ENCODE measurements at regions not wholly inside any gene's neighbourhood (a gene's known extent, or its start where the extent isn't known, plus 50 kb on each side); places are given as distances from the start of the nearest gene placed in this dataset.
"Not testable (repeated sequence)": the region's sequence is repeated elsewhere in the genome, so short reads cannot be mapped to it uniquely, and the experiment has no call there.

DNA sequence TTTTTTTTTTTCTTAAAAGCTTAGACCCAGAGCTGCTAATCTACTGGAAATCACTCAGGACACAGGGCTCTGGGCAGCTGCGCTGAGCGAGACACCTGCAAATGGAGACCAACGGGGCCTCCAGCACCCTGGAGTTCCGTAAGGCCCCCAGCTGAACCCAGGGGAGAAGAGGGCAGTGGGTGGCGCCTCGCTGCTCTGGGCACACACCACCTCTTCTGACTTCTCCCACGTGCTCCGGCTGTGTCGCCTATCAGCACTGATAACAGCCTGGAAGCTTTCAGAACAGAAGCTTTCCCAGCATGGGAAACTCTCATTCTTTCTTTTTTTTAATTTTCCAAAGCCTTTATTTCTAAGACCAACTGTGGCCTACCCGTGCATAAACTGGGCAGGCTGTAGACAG, 2695.8 kb upstream of the TPTE start:
- DNase-seq; intact Hi-C loops (cut with DNase I): not testable (repeated sequence)

DNA sequence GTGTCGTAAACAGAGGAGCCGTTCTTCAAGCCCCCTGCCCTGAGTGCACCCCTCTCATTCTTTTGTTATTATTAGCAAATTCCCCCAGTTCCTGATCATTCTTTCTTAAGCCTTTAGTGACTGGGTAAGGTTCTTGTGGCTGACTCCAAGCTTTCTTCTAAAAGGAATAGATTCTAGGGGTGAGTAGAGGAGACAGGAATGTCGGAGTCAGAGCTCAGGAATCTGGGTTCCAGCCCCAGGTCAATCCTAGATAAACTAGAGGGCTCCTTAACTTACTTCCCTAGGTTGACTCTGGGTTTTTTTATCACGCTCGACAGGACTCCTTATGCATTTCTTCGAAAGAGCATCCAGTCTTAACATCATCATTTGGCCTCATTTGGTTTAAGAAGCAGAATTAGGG, 2695.2 kb upstream of the TPTE start:
- DNase-seq; intact Hi-C loops (cut with DNase I): not testable (repeated sequence)

DNA sequence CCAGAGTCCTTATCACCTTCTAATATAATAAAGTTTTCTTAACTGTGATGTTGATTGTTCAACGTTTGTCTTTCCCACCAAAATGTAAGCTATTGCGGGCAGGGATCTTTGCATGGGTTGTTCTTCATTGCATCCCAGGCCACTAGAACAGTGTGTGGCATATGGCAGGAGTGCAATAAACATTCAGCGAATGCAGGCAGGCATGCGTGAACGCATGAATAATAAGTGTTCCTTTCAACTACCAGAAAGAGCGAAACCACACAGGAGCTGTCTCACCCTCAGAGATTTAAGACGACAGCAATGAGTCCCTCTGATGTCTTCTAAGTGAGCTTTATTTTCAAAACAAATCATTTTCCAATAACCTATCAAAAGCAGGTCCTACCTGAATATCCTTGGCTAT, 2693.1 kb upstream of the TPTE start:
- DNase-seq; intact Hi-C loops (cut with DNase I): not testable (repeated sequence)

DNA sequence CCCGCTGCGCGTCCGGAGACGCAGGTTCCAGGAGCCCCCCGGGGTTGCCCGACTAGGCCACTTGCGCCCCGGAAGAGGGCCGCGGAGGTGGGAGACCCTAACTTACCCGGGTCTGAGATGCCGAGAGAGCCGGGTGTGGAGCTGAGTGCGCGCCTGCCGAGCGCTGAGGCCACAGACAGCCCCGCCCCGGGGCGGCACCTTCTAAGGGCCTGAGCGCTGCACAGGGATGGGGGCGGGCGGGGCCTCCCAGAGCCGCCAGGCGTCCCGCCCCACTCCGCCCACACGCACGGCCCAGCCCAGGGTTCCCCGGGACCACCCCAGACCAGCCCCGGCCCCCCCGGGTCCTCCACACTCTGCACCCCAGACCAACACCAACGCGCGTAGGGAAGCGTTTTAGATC, 2692.0 kb upstream of the TPTE start:
- DNase-seq; intact Hi-C loops (cut with DNase I): not testable (repeated sequence)

DNA sequence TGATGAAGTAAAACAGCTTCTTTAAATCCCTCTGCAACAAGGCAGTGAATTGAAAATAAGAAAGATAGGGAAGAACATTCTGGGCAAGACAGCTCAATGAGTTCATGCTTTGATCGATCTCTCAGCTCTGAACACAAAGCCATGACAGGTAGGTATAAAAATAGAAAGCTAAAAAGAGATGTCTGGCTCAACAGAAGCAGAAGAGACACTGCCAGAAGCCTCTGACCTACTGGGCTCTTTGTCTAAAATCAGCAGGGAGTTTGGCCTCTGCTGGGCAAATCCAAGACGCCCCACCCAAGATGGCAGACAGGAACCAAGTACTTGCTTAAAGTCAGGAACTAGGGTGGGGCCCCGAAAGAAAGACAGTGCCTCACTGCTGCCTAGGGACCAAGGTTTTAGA, 2684.1 kb upstream of the TPTE start:
- intact Hi-C loops (cut with DNase I); DNase-seq: not testable (repeated sequence)

DNA sequence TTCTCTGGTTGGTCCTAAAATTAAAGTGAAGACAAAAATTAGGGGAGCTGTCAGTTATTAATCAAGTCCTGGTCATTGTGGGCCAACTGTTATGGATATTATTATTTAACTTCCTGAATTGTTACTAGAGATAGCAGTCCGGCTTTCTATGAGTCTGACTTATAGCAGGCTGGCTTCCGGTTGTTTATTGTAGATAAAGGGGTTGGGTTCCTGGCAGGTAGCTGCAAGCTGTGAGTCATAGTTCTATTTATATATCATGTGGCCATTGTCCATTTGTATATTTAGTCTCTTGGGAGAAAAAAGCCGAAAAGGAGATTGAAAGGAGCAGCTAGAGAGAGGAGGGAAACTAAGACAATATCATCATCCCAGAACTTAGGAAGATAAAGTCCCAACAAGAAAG, 2668.0 kb upstream of the TPTE start:
- DNase-seq; intact Hi-C loops (cut with DNase I): not testable (repeated sequence)

DNA sequence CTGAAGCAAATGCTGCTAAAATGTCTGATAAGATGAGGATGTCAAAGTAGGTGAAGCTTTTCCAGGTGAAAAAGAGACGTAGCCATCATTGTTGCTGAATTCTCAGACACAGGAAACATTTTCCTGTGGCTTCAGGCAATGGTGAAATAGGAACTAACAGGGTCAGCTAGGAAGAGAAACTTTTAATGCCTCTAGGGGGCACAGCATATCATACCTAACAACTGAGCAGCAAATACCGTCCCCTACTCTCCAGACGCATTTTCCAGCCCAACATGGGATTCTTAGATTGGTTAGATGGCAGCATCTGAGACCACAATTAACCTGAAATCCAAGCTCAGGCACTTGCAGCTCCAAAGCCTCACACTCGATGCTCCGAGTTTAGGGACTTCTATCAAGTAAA, 2667.5 kb upstream of the TPTE start:
- DNase-seq; intact Hi-C loops (cut with DNase I): not testable (repeated sequence)

Measured in head of caudate nucleus (tissue), 42 donors.